Gastrocnemius medialis (tissue), 4 donors: ENCODE measurements at regions not wholly inside any gene's neighbourhood (a gene's known extent, or its start where the extent isn't known, plus 50 kb on each side); places are given as distances from the start of the nearest gene placed in this dataset.

Source experiments
- POLR2A ChIP-seq, 2 donors: fragments of 450-650 bp; IDR thresholded peaks; one replicate each; pipeline ENCODE4 v1.6.1; 2017; ENCODE audit warnings: antibody characterized with exemption in 2 of 2, mild to moderate bottlenecking in 2 of 2, moderate library complexity in 2 of 2
- TF ChIP-seq, protein P1 (sequence below), 5 experiments: fragments of 450-650 bp in 3 of 5; fragments of 200-600 bp in 2 of 5; sonication (generic) in 2 of 5; IDR thresholded peaks in 4 of 5; conservative IDR thresholded peaks in 1 of 5; 1 replicate in 4 of 5; 2 replicates in 1 of 5; pipeline ENCODE4 v1.5.1; 2016 to 2019; ENCODE audit warnings: antibody characterized with exemption in 5 of 5, mild to moderate bottlenecking in 3 of 5, moderate library complexity in 3 of 5

GRCh38 chr6:27132532-27133280 lies 114.8 kb upstream of the PRSS16 start:
- TF ChIP-seq POLR2A (IDR thresholded peaks at IDR 0.05): peak; percentile 83 to 90
- TF ChIP-seq, protein P1, sequence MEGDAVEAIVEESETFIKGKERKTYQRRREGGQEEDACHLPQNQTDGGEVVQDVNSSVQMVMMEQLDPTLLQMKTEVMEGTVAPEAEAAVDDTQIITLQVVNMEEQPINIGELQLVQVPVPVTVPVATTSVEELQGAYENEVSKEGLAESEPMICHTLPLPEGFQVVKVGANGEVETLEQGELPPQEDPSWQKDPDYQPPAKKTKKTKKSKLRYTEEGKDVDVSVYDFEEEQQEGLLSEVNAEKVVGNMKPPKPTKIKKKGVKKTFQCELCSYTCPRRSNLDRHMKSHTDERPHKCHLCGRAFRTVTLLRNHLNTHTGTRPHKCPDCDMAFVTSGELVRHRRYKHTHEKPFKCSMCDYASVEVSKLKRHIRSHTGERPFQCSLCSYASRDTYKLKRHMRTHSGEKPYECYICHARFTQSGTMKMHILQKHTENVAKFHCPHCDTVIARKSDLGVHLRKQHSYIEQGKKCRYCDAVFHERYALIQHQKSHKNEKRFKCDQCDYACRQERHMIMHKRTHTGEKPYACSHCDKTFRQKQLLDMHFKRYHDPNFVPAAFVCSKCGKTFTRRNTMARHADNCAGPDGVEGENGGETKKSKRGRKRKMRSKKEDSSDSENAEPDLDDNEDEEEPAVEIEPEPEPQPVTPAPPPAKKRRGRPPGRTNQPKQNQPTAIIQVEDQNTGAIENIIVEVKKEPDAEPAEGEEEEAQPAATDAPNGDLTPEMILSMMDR (IDR thresholded peaks at IDR 0.05 in 4 of 5, conservative IDR thresholded peaks at IDR 0.05 in 1 of 5): no peak
